ENCODE measurements at regions not wholly inside any gene's neighbourhood (a gene's known extent, or its start where the extent isn't known, plus 50 kb on each side); places are given as distances from the start of the nearest gene placed in this dataset.

DNA sequence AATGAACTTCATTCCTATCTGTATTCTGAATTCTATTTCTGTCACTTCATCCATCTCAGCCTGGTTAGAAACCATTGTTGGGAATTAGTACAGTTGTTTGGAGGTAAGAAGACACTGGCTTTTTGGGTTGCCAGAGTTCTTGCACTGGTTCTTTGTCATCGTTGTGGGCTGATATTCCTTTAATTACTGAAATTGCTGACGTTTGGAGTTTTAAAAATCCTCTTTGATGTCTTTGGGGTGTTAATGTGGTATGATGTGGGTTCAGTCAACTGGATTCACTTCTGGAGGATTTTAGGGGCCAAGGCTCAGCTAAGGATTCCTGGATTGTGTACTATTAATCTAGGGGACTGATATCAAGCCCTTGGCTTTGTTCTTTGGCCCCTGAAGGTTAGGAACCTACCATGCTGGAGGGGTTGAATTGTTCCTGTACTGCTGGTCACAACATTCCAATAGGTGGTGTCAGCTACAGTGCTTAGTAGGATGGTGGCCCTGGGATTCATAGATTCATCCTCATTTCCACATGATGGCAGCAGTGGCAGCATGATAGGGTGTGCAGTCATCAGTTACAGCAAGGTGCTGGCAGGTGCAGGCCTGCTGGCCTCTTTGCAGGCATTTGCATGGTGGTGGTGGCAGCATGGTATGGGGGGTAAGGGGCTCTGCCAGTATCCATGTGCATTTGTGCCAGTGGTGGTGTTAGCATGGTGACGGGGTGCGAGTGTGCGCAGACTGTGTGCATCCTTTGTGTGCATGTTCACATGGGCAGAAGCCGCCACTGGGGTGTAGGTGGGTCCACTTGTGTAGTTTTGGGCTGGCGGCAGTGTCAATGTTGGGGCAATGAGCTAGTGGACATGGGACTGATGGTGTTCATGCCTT is 301.3 kb downstream of the TEX13C start:
- TF ChIP-seq, protein P1, sequence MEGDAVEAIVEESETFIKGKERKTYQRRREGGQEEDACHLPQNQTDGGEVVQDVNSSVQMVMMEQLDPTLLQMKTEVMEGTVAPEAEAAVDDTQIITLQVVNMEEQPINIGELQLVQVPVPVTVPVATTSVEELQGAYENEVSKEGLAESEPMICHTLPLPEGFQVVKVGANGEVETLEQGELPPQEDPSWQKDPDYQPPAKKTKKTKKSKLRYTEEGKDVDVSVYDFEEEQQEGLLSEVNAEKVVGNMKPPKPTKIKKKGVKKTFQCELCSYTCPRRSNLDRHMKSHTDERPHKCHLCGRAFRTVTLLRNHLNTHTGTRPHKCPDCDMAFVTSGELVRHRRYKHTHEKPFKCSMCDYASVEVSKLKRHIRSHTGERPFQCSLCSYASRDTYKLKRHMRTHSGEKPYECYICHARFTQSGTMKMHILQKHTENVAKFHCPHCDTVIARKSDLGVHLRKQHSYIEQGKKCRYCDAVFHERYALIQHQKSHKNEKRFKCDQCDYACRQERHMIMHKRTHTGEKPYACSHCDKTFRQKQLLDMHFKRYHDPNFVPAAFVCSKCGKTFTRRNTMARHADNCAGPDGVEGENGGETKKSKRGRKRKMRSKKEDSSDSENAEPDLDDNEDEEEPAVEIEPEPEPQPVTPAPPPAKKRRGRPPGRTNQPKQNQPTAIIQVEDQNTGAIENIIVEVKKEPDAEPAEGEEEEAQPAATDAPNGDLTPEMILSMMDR (conservative IDR thresholded peaks at IDR 0.05), result no peak
- no peak for TF ChIP-seq ZFX (IDR thresholded peaks at IDR 0.05)
- H3K27ac ChIP-seq, result no peak overlapping the region

DNA sequence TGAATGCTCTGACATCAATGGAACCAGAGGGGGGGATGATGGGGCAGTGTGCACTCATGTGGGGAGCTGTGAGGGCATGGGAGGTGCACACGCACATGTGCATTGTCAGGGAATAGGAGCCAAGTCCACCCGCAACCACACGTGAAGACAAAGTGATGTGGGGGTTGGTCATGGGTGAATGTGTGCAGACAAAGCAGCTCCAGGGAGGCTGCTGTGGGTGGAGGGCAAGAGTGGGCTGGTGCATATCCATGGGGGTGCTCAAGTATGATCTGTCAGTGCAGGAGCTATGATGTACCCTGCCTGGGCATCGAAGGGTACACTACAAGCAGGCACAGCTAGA is 301.9 kb downstream of the TEX13C start:
- no peak overlapping the region for H3K27ac ChIP-seq
- TF ChIP-seq ZFX (IDR thresholded peaks at IDR 0.05), result no peak
- TF ChIP-seq, protein P1 (conservative IDR thresholded peaks at IDR 0.05), result no peak

DNA sequence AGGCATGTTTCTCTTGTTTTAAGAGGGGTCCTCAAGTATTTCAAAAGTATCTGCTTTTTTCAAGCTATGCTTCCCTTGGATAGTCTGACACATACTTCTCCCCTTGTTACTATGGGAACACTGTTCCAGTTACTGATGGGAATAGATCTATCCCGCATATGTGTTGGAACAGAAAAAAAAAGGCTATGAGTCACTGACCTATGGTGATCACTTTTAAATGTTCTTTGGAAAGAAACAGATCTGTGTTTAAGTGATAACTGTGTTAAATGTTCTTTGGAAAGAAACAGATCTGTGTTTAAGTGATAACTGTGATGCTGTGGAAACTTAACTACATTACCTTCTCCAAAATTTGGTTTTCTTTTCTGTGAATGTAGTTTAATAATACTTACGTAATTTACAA is 303.2 kb downstream of the TEX13C start:
- H3K27ac ChIP-seq, result no peak overlapping the region
- no peak for TF ChIP-seq ZFX (IDR thresholded peaks at IDR 0.05)
- TF ChIP-seq, protein P1 (conservative IDR thresholded peaks at IDR 0.05), result no peak

DNA sequence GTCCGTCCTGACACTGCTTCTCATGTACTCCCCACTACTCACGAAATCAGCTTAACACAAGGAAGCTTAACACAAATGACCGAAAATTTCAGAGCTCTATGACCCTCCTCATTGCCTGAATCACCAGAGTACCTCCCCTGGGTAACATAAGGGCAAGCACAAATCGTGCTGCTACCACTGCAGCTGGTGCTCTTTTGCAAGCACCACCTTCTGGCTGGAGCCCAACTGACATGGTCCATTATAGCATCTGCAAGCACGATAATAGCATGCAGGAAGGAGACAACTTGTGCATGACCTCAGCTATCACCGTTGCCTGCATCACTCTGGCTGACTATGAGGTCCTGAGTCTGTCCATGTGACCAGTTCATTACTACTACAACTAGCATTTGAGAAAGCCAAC is 308.0 kb downstream of the TEX13C start:
- TF ChIP-seq ZFX (IDR thresholded peaks at IDR 0.05), result no peak
- TF ChIP-seq, protein P1 (conservative IDR thresholded peaks at IDR 0.05), result no peak
- H3K27ac ChIP-seq, result no peak overlapping the region

DNA sequence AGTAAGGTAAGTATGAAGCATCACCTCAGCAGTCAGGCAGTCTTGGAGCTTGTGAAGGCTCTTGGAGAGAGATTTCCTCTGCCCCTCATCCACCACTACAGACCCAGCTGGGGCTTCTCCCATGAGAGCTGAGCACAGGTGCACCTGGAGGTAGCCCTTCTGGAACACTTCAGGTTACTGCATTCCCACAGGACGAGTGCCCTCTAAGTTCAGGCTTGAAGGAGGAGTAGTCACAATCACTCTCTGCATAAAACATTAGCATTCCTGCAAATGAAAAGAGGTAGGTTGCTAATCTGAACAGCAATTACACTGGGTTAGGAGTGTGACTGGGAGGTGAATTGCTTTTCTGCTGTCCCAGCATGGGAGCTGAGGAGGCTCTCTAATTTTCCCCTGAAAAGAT is 308.8 kb downstream of the TEX13C start:
- TF ChIP-seq ZFX (IDR thresholded peaks at IDR 0.05), result no peak
- TF ChIP-seq, protein P1 (conservative IDR thresholded peaks at IDR 0.05), result no peak

DNA sequence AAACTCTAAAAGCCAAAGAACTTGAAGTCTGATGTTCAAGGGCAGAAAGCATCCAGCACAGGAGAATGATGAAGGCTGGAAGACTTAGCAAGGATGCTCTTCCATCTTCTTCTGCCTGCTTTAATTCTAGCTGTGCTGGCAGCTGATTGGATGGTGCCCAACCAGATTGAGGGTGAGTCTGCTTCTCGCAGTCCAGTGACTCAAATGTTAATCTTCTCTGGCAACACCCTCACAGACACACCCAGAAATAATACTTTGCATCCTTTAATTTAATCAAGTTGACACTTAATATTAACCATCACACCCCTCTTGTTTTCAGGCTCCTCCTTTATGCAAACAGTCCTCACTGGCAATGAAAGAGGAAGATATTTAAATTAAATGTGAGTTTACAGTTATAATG is 321.7 kb downstream of the TEX13C start:
- no peak overlapping the region for H3K27ac ChIP-seq
- TF ChIP-seq, protein P1 (conservative IDR thresholded peaks at IDR 0.05), result no peak
- TF ChIP-seq ZFX (IDR thresholded peaks at IDR 0.05), result no peak

More for the DNA sequence above, 308.8 kb downstream of the TEX13C start:
- no peak overlapping the region for H3K27ac ChIP-seq

DNA sequence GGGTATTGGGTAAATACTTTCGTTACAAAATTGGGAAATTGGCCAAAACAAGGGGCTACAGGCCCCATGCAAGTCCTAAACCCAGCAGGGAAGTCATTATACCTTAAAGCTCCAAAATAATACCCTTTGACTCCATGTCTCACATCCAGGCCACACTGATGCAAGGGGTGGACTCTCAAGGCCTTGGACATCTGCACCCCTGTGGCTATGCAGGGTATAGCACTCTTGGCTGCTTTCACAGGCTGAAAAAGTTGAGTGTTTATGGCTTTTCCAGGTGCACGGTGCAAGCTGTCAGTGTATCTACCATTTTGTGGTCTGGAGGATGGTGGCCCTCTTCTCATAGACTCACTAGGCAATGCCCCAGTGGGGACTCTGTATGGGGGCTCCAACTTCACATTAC is 326.5 kb downstream of the TEX13C start:
- H3K27ac ChIP-seq, result no peak overlapping the region
- no peak for TF ChIP-seq ZFX (IDR thresholded peaks at IDR 0.05)
- TF ChIP-seq, protein P1 (conservative IDR thresholded peaks at IDR 0.05), result peak; percentile 33

All from C4-2B (cell line).